ENCODE measurements at regions not wholly inside any gene's neighbourhood (a gene's known extent, or its start where the extent isn't known, plus 50 kb on each side); places are given as distances from the start of the nearest gene placed in this dataset.
"Not testable (repeated sequence)": the region's sequence is repeated elsewhere in the genome, so short reads cannot be mapped to it uniquely, and the experiment has no call there.

GRCh38 chr2:47295131-47295980, 73.8 kb upstream of the EPCAM start:
- no peak for DNase-seq

- DNase-seq: no peak
Observed at GRCh38 chr2:47293976-47294375, 75.1 kb upstream of the EPCAM start.

DNA sequence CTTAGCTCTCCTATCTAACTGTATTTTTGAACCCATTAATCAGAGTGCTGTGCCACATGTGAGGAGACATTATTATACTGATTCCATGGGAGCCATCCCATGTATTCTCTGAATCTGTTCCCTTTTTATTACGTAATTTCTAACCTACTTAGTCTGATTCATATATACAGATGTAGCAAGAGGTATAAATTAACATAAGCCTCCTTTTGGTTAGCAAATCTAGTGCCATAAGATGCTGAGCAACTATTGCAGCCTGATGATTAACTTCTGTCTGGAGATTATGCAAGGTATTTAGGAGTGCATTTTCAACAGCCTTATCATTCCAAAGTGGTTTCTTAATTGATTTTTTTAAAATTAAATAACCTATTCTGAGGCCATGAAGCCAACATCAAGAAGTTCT, 80.2 kb upstream of the EPCAM start:
- no peak for DNase-seq

DNA sequence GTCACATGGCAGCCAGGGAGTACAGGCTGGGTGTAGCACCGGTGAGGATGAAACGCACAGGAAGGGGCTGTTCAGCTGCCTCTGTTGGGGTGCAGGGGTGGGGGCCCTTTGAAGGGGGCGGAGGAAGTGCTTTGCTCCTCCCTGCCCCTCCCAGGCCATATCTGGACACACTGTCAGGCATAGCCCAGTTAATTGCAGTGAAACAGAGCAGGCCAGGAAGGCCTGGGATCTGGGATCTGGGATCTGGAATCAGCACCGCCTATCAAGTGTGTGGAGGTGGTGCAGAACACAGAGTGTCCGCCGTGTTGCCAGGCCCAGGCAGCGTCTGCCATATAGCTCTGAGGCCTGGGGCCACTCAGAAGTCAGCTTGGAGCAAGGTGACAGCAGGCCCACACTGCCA, 85.5 kb upstream of the EPCAM start:
- no peak for DNase-seq

DNA sequence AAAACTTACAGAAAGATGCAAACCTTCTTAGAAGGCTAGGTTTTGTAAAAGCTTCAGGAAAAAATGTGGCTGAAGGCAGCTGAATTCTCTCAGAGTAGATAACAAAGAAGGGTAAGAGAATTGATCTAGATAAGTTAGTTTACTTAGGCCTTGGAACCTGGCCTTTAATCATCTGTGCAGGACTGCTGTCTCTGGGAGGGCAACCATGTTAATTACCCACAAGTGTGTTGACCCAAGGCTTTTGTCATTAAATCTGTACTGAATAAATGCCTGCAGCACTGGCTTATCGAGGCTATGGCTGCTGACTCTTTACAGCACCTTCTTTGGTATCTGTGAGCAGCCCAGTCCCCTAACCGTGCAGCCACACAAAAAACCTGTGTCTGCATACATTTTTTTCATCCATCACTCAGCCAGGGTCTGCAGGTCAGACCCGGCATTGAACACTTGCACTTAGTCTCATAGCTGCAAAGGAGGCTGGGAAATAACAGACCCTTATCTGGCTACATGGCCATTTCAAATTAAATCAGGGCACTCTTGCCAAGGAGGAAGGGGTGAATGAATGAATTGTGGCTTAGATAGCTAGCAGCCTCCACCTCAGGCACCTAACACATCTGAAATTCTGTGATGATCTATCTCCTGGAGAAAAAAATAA, 86.4 kb upstream of the EPCAM start:
- DNase-seq: no peak

- not testable (repeated sequence) for DNase-seq
Observed at GRCh38 chr2:47279525-47279924, 89.6 kb upstream of the EPCAM start.

DNA sequence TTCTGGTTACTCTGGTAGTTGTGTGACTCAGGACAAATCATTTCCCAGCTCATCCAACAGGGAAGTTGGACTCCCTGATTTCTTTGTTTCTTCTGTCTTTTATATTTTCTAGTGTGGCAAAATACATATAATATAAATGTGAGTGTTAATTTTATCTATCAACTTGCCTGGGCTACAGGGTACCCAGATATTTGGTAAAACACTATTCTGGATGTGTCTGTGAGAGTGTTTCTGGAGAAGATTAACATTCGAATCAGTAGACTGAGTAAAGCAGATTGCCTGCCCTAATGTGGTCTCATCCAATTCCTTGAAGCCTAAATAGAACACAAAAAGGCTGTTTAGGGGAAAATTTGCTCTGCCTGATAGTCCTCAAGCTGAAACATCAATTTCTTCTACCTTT, 91.1 kb upstream of the EPCAM start:
- DNase-seq: no peak

DNA sequence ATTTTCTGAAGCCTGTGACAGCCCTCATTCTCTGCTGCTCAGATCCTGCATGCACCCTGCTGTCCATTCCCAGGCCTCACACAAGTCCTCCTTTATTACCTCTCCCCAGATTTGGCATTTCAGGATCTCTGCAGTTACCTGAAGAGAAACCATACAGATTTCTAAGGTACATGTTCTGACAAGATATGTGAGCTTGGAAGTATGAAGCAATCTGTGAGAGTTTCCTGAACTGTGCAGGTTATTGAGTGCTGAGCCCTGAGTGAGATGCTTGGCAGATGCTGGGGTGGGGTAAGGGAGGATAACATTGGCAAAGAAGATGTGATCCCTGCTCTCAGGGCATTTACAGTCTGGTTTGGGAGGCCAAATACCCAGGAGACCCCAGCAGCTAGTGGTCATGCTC, 91.9 kb upstream of the EPCAM start:
- no peak for DNase-seq

DNA sequence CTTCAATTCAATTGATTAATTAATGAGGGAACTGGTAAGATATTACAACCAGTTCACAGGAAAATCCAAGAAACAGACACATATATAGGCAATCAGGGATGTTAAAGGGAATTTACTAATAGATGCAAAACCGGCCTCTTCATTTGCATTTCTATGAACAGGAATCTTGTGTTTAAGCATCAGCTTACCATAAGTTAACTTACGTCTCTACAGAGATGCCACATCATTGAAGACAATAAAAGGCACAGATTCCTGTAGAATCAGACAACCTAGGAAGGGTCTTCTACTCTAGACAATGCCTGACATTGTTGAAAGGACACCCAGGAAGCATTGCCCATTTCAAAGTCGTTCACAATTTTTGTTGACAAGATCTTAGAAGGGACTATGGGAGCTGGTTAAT, 93.0 kb upstream of the EPCAM start:
- no peak for DNase-seq

DNA sequence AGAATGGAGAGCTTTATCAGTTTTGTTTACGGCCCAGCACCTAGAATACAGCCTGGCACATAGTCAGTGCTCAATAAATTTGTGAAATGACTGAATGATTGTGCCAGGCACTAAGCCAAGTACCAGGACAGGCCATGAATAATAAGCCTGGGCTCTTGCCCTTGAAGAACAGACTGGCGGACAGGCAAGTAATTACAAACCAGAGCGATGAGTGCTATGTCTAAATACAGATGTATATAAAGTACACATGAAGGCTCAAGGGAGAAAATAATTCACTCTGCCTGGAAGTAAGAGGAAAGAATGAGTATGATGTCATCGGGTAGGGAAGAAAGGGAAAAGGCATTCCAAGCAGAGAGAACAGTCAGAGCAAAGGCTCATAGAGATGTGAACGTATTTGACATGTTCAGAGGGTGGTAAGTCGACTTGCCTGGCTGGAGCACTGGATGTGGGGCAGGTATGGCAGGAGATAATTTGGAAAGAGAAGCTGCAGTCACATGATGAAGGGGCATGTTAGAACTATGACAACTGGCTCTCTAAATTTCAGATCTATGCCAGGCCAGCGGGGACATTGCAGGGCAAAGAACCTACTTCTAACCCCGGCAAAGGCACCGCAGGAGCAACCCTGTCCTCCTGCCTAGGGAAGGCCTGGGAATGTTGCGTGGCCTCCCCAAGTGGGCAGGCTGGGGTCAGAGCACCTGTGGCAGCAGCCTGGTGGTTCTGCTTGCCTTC, 94.9 kb upstream of the EPCAM start:
- DNase-seq: peak; percentile 79

DNA sequence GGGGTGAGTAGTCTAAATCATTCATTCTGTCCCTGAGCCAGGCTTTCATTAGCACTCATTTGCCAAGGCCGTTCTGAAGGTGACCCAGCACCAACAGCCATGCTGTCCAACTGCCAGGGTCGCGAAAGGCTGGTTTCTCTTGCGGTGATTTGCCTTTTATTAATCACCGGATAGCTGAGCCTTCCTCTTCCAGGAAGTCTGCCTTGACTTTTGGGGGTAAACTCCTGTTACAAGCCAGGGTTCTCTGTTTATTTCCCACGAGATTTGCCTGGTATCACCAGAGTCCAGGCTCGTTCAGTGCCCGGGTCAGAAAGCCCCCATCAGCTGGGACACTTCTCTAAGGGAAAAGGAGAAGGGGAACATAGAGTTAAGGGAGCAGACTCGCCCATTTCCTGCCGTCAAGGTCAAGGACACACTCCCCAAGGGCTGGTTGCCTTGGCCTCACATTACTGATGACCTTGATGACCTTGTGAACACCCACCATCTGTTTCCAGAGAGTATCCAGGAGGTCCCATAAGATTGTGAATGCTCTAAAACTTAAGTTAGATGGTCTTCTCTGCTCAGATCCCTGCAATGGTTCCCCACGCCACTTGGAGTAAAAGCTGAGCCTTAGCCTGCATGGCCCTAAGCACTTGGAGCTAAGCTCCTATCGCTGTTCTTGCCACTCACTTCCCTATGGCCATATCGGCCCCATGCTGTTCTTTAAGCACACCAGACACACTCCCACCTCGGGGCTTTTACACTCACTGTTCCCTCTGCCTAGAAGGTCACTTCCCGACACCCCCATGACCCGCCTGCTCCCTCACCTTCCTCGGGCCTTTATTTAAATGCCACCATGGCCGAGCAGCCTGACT, 96.0 kb upstream of the EPCAM start:
- no peak for DNase-seq

GRCh38 chr2:47272031-47272864, 95.9 kb upstream of the CALM2 start:
- DNase-seq: peak; percentile 68

DNA sequence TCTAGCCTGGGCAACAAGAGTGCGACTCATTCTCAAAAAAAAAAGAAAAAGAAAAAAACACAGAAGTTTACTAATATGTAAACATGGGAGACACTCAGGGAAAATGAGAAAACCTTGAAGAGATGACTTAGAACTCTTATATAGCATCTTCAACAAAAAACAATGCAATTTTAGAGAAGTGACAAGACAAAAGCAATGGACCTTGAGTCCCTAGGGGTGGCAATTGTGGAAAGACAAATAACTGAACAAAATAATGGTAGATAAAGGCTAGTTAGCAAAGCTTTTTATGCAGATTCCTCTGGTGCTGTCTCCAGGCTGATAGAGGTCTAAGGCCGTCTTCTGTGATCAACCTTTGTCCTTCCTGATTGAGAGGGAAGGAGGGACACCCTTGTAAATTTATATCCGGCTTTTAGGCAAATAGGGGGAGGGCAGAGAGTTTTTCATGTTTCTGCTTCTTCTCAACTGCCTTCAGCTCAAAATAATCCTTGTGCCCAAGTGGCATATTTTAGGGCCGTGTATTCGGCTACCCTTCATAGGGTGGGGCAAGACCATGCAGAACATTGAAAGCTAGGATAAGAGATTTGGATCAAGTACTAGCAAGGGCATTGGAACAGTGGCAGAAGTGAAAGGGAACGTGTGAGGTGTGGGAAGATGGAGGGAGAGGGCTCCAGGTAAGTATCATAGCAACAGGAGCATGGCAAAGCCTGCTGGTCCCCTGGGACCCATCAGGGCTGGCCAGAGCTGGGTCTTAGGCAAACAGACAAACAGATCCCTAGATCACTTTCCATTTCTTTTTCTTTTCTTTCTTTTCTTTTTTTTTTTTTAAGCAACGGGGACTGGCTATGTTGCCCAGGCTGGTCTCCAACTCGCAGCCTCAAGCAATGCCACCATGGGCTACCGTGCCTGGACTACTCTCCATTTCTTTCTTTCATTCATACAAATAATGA, 95.0 kb upstream of the CALM2 start:
- DNase-seq: no peak

- DNase-seq: no peak
Observed at GRCh38 chr2:47270421-47270820, 94.1 kb upstream of the CALM2 start.

GRCh38 chr2:47269316-47270232, 93.3 kb upstream of the CALM2 start:
- no peak for DNase-seq

DNA sequence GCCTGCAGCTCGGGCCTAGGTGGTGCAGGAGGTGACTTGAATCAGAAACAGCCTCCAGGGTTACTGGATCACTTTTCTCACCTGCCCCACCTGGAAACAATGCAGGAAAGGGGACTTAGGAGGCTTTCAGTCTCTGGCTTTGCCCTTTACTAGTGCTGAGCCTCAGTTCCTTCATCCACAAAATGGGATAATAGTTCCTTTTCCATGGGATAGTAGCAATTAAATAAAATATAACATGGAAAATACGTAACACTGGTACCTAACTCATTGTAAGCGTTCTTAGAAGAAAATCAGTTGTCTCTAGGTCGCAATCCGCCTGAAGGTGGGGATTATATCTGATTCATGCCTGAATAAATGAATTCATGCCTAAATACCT, 91.4 kb upstream of the CALM2 start:
- DNase-seq: no peak

DNA sequence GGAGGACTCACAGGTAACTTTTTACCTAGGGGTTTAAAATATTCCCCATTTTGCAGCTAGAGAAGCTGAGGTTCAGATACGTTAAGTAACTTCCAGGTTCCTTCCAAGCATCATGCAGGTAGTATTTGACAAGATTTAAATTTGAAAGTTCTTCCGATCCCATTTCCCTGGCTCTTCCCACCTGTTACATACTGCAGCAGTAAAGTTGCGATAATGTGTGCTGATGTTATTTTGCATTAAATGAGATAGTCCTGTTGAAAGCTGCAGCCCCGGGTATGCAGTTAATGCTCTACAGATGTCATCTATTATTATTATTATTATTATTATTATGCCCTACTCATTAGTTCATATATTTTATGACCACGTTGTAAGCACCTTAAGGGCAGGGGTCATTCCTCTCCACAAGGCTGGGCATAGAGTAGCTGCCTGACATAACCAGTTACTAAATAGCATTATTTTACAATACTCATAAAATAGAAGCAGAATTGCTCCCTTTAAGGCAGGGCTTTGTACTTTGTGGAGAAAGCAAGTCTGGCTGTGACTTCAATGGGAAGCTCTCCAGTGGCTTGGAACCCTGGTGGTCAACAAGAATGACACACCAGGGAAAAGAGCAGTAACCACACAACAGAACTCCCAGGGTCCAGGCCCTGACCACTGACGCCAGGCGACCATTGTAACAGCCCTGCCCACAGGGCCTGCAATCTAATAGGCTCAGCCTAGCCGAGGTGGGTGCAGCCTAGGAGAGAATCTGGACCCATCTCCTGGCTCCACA, 90.8 kb upstream of the CALM2 start:
- DNase-seq: no peak

- peak; percentile 55 for DNase-seq
Observed at GRCh38 chr2:47265751-47266231, 89.5 kb upstream of the CALM2 start.
